GM18867 (cell line): ENCODE measurements at regions not wholly inside any gene's neighbourhood (a gene's known extent, or its start where the extent isn't known, plus 50 kb on each side); places are given as distances from the start of the nearest gene placed in this dataset.

Source experiments
- ATAC-seq: cut with Tn5 transposase; IDR thresholded peaks from one replicate; pipeline ENCODE4 v1.9.1; 2021; ENCODE audit warnings: mild to moderate bottlenecking, moderate library complexity; ENCODE audit not compliant: unreplicated experiment

- no peak for ATAC-seq
Measured at GRCh38 chr5:54370982-54371381, 60.6 kb upstream of the ARL15 start.

- no peak for ATAC-seq
Measured at GRCh38 chr5:54367844-54368243, 57.5 kb upstream of the ARL15 start.

- ATAC-seq, result no peak
Measured at GRCh38 chr5:54366707-54367106, 56.3 kb upstream of the ARL15 start.

GRCh38 chr5:54363669-54364068, 53.3 kb upstream of the ARL15 start:
- ATAC-seq, result no peak

- ATAC-seq, result no peak
Measured at GRCh38 chr5:54362992-54363625, 52.7 kb upstream of the ARL15 start.

GRCh38 chr5:54362434-54362833, 52.1 kb upstream of the ARL15 start:
- no peak for ATAC-seq

GRCh38 chr5:54361691-54362411, 51.5 kb upstream of the ARL15 start:
- no peak for ATAC-seq

GRCh38 chr5:54360925-54361662, 50.7 kb upstream of the ARL15 start:
- ATAC-seq, result no peak
